HK-2 (cell line): ENCODE measurements at regions not wholly inside any gene's neighbourhood (a gene's known extent, or its start where the extent isn't known, plus 50 kb on each side); places are given as distances from the start of the nearest gene placed in this dataset.

Experiments
- DNase-seq: peaks from one replicate; pipeline ENCODE4 v3.0.0-alpha.2; 2018; ENCODE audit not compliant: unreplicated experiment

DNA sequence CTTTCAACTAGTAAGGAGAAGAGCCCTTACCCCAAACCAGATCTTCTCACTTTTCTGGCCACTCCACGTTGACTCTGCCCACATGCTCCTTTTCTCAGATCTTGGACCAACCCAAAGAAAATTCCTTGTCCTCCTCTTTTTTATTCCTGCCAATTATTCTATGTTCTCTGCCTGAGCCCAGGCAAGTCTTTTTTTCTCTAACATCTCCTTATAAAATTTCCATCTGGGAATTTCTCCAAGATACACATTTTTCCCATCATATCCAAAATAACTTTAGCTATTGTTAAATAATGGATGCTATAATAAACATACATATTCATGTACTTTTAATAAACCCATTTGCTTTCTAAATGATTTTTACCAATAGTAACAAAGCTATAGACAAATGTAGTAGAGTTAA, 726.0 kb upstream of the ZNF385D start:
- DNase-seq = no peak

DNA sequence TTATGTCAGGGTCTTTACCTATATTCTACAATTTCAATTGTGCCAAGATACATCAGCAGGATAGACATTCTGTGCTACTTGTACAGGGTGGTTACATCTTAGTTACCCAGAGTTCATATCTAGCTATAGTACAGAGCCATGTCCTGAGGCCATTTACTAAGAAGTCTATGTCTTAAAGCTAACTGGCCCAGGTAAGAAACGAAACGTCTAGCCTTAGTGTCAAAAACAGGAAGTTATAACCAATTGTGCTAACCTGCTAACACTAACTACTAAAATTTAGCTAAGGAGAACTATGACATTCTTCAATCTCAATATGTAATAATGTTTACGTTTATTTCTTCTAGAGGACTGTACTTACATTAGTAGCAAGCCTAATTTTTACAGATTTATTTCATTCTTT, 717.2 kb upstream of the UBE2E2 start:
- no peak for DNase-seq

DNA sequence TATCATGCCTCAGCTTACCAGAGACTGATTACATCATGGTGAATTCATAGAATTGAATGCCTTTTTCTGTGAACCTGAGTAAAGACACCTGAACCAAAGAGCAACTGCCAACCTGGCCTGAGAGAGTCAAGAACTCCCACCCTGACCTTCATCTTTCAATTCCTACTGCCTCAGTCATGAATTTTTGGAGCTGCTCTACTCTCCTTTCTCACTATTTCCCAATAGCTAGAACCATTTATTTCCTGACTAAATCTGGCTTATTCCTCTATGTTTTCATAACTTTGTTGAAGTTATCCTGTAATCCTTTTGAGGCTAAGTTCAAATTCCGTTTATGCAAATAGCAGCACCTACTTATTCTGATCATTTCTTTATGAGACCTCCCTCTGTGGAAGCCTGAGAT, 712.4 kb upstream of the UBE2E2 start:
- no peak for DNase-seq

DNA sequence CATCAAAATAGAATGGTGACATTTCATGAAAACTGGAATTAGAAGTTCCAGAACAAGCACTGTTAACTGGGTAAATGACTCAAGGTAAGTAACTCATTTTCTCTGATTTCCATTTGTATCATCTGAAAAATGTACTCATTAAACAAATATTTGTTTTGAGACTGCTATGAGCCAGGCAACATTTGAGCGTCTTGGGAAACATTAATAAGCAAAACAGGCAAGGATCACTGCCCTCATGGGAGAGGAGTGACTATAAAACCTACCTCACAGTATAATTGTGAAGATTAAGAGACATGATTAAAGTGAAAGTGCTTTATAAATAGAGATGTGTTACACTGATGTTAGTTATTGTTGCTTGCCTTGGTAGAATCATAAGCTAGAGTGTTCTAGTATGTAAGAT, 711.8 kb upstream of the UBE2E2 start:
- DNase-seq = no peak

DNA sequence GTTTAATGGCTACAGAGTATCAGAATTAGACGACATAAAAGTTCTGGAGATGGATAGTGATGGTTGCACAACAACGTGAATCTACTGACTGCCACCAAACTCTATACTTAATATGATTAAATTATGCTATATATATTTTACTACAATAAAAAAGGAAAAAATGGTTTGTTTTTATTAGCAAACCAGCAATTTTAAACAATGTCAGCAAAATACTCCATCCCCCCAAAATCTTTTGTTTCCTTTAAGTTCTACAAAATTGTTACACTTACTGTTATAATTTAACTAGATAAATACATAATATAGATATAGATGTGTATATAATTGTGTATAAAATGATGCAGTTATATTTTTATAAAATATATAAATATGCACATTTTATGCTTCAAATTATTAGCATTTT, 710.8 kb upstream of the UBE2E2 start:
- no peak for DNase-seq

DNA sequence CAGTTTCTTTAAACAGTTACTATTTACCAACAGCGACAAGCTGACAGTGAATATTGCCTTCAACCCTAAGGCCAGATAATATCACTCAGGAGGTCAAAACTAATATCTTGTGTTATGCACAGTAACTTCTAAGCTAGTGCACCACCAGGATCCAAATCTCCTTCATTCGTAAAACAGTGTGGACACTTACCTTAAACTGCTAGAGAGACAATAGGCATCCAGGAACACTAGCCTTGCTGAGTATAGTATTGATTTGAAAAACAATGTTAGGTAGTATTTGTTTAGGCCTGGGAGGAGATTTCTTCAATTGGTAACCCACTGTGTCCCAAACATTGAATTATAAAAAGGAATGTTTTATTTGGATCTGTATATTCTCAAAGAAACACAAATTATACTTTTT, 707.9 kb upstream of the UBE2E2 start:
- DNase-seq = no peak

DNA sequence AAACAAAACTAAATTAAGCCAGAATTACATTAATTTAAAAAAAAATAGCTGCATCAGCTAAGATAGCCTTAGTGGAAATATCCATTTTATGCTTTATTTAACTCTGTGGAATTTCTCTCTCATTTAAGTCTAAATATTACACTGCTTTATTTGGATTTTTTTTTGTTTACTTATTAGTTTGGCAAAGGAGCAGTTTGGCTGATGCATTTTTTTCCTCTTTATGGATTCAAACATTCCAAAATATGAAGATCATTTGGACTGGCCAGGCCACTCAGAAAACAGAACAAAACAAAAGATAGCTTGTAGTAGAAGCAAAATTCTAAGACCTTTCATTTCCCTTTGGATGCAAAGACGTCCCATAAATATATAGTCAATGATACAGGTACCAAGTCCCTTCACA, 707.3 kb upstream of the UBE2E2 start:
- no peak for DNase-seq

DNA sequence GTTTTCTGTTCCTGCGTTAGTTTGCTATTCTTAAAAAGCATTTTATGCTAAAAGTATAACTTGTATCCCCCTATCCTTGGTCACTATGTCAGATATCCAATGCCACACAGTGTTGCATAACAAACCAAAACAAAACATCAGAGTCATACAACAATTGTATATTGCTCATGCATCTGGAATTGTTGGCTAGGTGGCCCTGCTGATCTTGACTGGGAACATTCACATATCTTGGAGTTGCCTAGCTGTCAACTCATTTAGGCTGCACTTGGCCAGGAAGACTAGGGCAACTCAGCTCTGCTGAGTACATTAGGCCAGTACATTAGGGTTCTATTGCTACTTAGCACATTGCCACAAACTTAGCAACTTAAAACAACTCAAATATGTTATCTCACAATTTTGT, 706.5 kb upstream of the UBE2E2 start:
- DNase-seq = no peak

DNA sequence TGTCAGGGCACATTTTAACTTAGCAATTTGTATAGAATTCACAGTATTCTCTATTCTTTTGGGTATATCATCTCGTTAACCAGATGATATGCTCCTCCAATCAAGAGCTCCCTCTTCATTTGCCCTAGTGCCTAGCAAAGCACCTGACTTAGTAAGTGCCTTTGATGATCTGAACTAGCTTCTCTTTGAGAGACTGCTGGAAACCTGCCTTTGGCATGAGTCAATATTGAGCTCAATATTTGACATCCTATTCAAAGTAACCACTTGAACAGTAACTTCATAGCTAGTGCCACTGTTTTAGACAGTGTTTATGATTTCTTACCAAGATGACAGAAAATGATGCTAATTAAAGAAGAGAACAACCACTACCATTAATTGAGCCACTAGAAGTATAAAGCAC, 696.3 kb upstream of the UBE2E2 start:
- DNase-seq = no peak

DNA sequence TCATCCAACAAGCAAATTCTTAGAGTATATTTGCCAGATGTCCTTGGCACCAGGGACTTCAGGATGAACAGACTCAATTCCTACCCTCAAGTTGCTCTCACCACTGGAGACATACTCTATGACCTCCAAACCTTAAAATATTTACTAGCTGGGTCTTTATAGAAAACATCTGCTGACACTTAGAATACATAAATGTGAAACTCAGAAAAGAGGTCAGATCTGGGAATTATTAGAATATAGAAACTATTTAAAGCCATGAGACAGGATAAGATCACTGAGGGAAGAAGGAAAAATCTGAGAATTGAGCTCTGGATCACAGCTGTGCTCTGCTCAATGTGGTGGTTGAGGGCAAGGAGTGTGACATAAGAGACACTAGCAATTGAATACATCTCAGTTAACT, 695.4 kb upstream of the UBE2E2 start:
- no peak for DNase-seq

DNA sequence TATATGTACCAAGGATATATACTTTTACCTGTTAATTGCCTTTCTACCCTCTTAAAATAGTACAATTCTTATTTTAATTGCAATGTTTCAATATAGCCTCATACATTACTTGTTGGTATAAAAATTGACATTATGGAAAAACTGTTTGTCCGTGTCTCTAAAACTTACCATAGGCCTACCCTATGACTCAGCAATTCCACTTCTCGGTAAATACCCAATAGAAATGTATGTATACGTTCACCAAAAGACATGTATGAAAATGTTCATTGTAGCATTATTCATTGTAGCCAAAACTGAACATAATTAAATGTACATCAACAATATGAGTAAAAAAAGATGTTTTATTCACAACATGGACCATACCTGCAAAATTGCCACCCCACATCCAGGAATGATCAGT, 679.2 kb upstream of the UBE2E2 start:
- DNase-seq = no peak

DNA sequence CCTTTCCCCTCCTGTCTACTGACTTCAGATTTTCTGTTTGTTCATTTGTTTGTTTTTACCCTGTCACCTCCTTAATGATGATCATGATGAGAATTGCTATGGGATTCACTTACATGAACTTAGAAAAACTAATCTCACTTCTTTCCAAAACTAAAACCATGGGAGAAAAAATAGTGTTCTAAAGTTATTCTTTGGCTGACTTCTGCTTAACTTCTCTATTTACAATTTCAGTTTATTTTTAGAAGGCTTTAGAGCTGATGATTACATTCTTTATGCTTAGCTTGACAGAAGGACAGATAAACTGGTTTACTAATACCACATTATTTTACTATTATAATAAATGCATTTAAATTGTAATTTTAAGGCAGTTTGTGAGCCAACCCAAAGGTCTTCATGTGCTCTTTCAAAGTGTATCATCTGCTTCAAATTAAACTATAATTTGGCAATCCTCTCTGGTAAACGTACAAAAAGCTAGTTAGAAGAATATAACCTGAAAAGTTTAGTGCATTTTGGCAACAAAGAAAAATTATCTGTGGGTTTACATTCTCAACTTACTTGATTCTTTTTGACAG, 676.8 kb upstream of the UBE2E2 start:
- DNase-seq = no peak

DNA sequence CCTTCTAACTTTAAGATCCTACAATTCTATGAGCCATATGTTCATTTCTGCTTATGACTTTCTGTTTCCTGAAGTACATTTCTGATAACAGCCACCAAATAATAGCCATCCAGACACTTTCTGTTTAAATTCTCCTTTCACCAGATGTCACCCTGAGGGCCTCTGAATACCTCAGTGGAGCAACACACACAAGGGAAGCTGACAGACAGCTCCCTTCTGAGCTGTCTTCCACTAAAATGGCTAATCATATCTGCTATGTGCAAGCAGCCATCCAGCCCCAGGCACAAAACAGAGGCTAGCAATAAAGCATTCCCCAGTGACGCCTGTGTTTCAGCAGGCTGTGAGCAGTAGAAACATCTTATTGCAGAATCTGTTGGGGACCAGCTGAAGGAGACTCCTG, 666.6 kb upstream of the UBE2E2 start:
- no peak for DNase-seq

DNA sequence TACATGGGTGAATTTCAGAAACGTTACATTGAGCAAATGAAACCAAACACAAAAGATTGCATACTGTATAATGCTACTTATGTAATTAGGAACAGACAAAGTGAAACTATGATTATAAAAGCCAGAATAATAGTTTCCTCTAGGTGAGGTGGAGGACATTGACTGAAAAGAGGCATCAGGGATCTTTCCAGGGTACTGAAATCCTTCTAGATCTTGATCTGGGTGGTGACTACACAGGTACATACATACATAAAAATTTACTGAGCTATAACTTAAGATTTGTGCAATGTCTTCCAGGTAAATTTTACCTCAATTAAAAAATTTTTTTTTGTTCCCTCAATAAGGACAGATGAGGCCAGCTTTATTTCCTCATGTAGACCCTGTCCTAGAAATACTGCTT, 665.6 kb upstream of the UBE2E2 start:
- DNase-seq = no peak

DNA sequence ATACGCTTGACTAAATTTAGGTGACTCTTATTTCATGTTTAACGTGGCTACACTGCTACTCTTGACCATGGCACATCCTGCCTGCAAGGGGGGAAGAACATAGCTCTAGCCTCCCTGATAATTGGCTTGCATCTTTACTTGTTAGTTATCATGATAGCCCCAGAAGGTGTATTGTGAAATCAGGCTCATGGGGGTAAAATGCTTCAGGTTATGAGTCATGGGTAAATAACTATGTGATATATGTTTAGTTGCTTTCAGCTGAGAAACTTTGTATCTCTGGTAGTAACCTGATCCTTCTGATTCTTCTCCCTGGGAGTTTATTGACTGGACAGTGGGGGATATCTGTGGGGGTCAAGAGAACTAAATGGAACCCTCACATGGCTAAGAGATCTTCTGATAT, 660.8 kb upstream of the UBE2E2 start:
- DNase-seq = no peak

DNA sequence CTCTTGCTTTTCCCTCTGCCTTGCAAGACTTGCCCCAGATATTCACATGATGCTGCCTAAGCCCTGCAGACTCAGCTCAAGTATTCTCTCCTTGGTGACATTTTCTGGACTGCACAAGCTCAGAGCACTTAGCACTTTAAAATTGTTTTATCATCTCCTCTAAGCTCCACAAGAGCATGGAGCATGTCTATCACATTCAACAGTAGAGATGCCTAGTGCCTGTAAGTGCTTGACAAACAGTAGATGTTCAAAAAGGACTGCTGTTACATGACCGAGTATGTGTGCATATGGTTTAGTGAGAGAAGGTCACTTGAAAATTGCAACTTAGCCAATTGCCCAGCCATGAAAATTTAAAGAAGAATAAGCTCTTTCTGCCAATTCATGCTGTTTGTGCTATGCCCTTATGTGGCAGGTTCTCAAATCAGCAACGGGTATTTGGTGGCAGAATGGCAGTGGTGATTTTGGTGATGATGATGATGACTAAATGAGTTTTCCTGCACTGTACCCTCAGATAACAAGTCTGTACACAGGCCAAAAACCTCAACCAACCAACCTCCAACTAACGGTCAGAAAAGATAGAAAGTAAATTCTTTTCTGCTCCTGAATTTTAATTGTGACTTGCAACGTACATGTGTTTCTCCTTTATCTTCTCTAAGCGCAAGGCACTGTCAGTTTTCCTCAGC, 647.2 kb upstream of the UBE2E2 start:
- no peak for DNase-seq

DNA sequence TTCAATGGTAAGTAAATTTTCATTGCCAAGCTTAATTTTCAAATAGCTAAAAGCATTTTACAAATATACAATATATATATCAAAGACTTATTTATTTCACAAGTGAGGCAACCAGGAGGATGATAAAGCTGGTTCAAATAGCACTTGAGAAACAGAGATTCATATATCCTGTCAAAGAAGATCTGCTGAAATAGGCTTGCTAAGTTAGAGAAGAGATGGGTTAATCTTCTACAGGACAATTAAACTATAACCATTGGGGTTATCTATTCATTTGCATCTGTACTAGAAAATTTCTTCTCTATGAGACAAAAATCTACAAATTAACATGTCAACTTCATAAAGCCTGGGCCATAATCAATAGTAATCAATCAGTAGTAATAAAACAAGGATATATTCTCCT, 637.7 kb upstream of the UBE2E2 start:
- DNase-seq = no peak

DNA sequence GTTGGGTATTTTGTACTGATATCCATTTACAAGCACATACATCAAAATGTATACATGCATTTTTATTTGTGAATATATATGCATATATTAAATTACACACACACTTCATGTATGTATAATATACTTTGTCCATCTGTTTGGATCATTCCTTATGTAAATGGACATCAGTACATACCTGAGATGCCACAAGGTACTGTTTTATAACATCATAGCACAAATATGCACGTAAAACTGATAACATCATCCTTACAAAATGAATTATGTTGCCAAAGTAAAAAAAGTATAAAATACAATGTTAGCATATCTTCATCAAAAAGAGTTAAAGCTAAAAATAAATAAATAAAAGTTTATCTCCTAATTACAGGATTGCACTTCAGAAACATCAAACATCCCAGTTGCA, 634.8 kb upstream of the UBE2E2 start:
- no peak for DNase-seq

DNA sequence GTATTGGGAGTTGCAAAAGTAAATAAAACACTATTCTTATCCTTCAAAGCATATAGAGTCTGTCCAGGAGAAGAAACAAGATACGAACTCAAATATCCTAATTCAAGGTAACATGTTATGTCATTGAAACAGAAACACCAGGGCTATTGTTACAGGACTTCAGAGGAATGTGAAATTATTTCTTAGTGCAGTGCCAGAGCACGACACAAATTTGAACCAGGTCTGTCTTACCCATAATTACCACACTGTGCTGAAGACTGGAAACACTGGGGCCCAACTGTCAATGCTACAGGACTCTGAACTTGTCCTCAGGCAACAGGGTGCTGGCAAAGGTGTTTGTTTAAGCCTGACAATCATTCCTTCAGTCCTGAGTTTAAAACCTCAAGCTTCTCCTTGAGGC, 633.6 kb upstream of the UBE2E2 start:
- DNase-seq = no peak

DNA sequence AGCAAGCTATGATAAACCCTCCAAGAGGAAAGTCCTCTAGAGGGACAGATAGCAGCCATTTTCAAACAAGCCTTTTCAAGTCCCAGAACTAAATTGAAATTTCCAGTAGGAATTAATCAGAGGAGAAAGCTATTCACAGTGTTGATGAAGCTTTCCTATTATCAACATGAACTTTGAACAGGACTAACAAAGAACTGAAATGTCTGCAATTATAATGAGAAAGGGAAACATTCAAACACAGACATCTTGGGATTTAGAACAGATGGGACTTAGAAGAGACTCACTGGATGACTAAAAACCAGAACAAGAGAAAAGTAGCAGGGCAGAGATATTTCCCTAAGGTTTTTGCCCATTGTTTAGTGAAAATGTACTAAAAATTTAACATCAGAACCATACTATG, 622.1 kb upstream of the UBE2E2 start:
- DNase-seq = no peak

DNA sequence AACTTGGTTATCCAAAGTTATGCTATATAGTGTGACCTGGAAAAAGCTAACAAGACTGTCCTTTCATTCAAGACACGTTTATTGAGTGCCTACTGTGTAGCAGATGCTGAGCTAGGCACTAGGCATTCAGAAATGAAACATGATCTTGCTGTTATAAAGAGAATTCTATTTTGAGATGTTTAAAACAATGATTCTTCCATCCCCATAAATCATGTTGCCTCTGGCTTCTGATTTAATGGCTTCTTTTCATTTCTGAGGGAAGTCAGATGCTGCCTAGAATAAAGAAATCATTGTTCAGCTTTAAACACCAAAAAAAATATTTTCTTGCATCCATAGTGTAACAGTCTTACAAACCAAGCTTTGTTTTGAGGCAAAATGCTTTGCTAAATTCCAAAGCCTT, 620.9 kb upstream of the UBE2E2 start:
- no peak for DNase-seq

DNA sequence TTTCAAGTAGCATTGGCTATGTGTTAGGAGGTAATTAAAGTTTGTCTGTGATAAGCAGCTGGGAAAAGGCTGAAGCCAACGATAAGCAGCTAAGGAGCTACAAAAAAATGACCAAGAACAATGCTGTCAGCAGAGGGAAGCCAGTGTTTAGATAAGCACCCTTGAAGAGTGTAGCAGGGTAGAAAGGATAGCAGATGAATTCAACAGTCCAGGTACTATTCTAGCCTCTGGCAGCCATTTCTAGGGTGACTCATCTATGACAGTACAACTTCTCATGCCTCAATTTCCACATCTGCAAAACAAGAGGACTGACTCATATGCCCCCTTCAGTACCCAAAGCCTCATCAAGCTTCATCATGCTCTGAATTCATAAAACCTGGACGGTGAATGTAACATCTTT, 617.6 kb upstream of the UBE2E2 start:
- DNase-seq = no peak

DNA sequence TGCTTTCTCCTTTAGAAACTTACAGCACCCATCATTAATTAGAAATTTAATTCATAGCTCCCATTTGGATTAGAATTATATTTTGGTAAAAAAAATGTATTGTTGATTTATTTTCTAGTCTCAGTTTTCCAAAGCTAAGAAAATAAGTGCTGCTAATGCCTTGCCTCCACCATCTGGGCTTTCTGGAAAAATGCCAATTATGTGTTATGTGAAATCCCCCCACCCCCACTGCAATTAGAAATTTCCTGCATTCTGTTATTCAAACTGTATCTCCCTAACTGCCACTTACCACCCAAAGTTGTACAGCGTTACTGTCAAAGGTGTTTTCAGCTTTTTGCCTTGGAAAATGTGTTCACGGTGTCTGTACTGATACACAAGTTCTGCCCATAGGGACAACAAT, 617.2 kb upstream of the UBE2E2 start:
- no peak for DNase-seq

DNA sequence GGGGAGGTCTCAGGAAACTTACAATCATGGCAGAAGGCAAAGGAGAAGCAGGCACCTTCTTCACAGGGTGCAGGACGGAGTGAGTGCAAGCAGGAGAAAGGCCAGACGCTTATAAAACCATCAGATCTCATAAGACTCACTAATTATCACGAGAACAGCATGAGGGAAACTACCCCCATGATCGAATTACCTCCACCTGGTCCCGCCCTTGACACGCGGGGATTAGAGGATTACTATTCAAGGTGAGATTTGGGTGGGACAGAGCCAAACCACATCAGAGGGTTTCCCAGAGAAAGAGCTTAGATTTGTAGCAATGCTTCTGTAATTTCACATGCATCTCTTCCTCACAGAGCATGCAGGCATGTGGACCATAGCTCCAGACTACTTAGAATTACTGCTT, 615.7 kb upstream of the UBE2E2 start:
- DNase-seq = no peak
